Liver (tissue), 3 donors: ENCODE measurements at regions not wholly inside any gene's neighbourhood (a gene's known extent, or its start where the extent isn't known, plus 50 kb on each side); places are given as distances from the start of the nearest gene placed in this dataset.

ENCODE experiments used
- EGR1 ChIP-seq, 2 donors: IDR thresholded peaks; 2 replicates each; pipeline ENCODE4 v1.6.1; 2016 to 2018; ENCODE audit warnings: antibody characterized with exemption in 2 of 2, low read depth in 2 of 2
- FOXA1 ChIP-seq: IDR thresholded peaks from 2 replicates; pipeline ENCODE4 v1.6.1; 2016; ENCODE audit warnings: antibody characterized with exemption
- GABPA ChIP-seq, 2 donors: IDR thresholded peaks in 1 of 2; conservative IDR thresholded peaks in 1 of 2; 2 replicates each; pipeline ENCODE4 v1.6.1; 2016; ENCODE audit warnings: antibody characterized with exemption in 2 of 2, mild to moderate bottlenecking in 1 of 2, moderate library complexity in 1 of 2
- JUND ChIP-seq, 2 donors: IDR thresholded peaks; 2 replicates each; pipeline ENCODE4 v1.6.1; 2016; ENCODE audit warnings: antibody characterized with exemption in 2 of 2
- NR2F2 ChIP-seq: IDR thresholded peaks from 2 replicates; pipeline ENCODE4 v1.6.1; 2016; ENCODE audit warnings: antibody characterized with exemption
- RAD21 ChIP-seq, 2 donors: IDR thresholded peaks; 2 replicates each; pipeline ENCODE4 v1.6.1; 2016; ENCODE audit warnings: antibody characterized with exemption in 2 of 2, mild to moderate bottlenecking in 2 of 2
- REST ChIP-seq: IDR thresholded peaks from 2 replicates; pipeline ENCODE4 v1.6.1; 2016; ENCODE audit warnings: antibody characterized with exemption, mild to moderate bottlenecking
- RXRA ChIP-seq, 2 donors: IDR thresholded peaks; 2 replicates each; pipeline ENCODE4 v1.6.1; 2017 to 2018; ENCODE audit warnings: antibody characterized with exemption in 2 of 2, mild to moderate bottlenecking in 1 of 2
- TAF1 ChIP-seq: conservative IDR thresholded peaks from 2 replicates; pipeline ENCODE4 v1.6.1; 2016; ENCODE audit warnings: antibody characterized with exemption, mild to moderate bottlenecking
- YY1 ChIP-seq: IDR thresholded peaks from 2 replicates; pipeline ENCODE4 v1.6.1; 2016; ENCODE audit warnings: antibody characterized with exemption, mild to moderate bottlenecking
- TF ChIP-seq, protein P1 (sequence below): fragments of 150-350 bp; IDR thresholded peaks from 2 replicates; pipeline ENCODE4 v1.5.1; 2017; ENCODE audit warnings: improper control_type of control experiment, low read depth, low read length; ENCODE audit not compliant: missing input control
- TF ChIP-seq, protein P2 (sequence below): IDR thresholded peaks from 2 replicates; pipeline ENCODE4 v1.6.1; 2016; ENCODE audit warnings: antibody characterized with exemption
- TF ChIP-seq, protein P3 (sequence below): IDR thresholded peaks from 2 replicates; pipeline ENCODE4 v1.6.1; 2016; ENCODE audit warnings: antibody characterized with exemption
- donor health status: healthy.
- donor health status: healthy.

DNA sequence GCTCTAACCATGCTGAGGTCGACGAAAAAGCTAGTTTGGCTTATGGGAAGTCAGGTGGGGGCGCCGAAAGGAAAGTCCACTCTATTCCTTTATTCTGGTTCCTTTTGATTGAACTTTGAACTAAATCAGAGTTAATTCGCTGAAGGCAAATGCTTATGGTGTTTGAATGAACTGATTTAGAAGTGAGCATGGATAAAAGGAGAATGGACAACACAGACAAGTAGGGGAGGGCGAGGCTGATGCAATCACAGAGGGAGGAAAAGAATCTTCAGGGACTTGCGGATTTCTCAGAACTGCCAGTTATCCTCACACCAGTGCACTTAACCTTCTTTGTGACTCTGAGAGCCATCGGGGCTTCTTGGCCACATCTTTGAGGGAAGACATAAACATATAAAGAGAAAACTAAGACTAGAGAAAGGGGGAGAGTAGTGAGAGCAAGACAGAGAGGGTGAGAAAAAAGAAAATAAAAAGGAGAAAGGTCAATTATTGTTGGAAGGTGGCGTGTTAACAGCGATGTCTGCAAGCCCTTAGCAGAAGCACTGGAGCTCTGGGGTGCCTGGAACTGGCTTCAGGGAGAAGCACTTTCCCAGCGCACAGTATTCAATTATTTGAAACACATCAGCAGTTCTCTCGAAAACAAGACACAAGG, 59.2 kb downstream of the PABIR2 start:
- TF ChIP-seq, protein P1, sequence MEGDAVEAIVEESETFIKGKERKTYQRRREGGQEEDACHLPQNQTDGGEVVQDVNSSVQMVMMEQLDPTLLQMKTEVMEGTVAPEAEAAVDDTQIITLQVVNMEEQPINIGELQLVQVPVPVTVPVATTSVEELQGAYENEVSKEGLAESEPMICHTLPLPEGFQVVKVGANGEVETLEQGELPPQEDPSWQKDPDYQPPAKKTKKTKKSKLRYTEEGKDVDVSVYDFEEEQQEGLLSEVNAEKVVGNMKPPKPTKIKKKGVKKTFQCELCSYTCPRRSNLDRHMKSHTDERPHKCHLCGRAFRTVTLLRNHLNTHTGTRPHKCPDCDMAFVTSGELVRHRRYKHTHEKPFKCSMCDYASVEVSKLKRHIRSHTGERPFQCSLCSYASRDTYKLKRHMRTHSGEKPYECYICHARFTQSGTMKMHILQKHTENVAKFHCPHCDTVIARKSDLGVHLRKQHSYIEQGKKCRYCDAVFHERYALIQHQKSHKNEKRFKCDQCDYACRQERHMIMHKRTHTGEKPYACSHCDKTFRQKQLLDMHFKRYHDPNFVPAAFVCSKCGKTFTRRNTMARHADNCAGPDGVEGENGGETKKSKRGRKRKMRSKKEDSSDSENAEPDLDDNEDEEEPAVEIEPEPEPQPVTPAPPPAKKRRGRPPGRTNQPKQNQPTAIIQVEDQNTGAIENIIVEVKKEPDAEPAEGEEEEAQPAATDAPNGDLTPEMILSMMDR, result no peak
- TF ChIP-seq RXRA (IDR thresholded peaks at IDR 0.05) (no peak), REST (no peak), RAD21 (IDR thresholded peaks at IDR 0.05) (no peak), TAF1 (no peak), EGR1 (IDR thresholded peaks at IDR 0.05; ENCODE audit: low read depth in 2 of 2) (no peak), YY1 (no peak), FOXA1 (no peak), JUND (IDR thresholded peaks at IDR 0.05) (no peak), GABPA (IDR thresholded peaks at IDR 0.05 in 1 of 2, conservative IDR thresholded peaks at IDR 0.05 in 1 of 2) (no peak), NR2F2 (no peak)
- TF ChIP-seq, protein P2, sequence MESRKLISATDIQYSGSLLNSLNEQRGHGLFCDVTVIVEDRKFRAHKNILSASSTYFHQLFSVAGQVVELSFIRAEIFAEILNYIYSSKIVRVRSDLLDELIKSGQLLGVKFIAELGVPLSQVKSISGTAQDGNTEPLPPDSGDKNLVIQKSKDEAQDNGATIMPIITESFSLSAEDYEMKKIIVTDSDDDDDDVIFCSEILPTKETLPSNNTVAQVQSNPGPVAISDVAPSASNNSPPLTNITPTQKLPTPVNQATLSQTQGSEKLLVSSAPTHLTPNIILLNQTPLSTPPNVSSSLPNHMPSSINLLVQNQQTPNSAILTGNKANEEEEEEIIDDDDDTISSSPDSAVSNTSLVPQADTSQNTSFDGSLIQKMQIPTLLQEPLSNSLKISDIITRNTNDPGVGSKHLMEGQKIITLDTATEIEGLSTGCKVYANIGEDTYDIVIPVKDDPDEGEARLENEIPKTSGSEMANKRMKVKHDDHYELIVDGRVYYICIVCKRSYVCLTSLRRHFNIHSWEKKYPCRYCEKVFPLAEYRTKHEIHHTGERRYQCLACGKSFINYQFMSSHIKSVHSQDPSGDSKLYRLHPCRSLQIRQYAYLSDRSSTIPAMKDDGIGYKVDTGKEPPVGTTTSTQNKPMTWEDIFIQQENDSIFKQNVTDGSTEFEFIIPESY, result no peak
- TF ChIP-seq, protein P3, sequence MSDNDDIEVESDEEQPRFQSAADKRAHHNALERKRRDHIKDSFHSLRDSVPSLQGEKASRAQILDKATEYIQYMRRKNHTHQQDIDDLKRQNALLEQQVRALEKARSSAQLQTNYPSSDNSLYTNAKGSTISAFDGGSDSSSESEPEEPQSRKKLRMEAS, result no peak
